Esophagus squamous epithelium (tissue), 4 donors: ENCODE measurements at regions not wholly inside any gene's neighbourhood (a gene's known extent, or its start where the extent isn't known, plus 50 kb on each side); places are given as distances from the start of the nearest gene placed in this dataset.

Experiments
- CTCF ChIP-seq, 6 experiments: fragments of 450-650 bp in 4 of 6; fragments of 200-600 bp in 2 of 6; sonication (generic) in 2 of 6; IDR thresholded peaks; one replicate each; pipeline ENCODE4 v1.5.1; 2016 to 2019; ENCODE audit warnings: antibody characterized with exemption in 6 of 6, mild to moderate bottlenecking in 4 of 6, moderate library complexity in 4 of 6
- POLR2A ChIP-seq, 4 donors: fragments of 450-650 bp; IDR thresholded peaks; one replicate each; pipeline ENCODE4 v1.6.1; 2017; ENCODE audit warnings: antibody characterized with exemption in 4 of 4, mild to moderate bottlenecking in 4 of 4, moderate library complexity in 3 of 4

- no peak for TF ChIP-seq POLR2A (IDR thresholded peaks at IDR 0.05)
- no peak for TF ChIP-seq CTCF (IDR thresholded peaks at IDR 0.05)
Measured at GRCh38 chr3:176352716-176353334, 844.5 kb downstream of the TBL1XR1 start.
